MM.1S (cell line): ENCODE measurements at regions not wholly inside any gene's neighbourhood (a gene's known extent, or its start where the extent isn't known, plus 50 kb on each side); places are given as distances from the start of the nearest gene placed in this dataset.

Source experiments
- DNase-seq: peaks from one replicate; pipeline ENCODE4 v3.0.0-alpha.2; 2015
- H2AFZ ChIP-seq: fragments of 300-600 bp; sonication (generic); 2 replicates; pipeline ENCODE4 v1.6.0; 2016; ENCODE audit warnings: antibody characterized with exemption, low read length
- H3F3A ChIP-seq: fragments of 300-600 bp; sonication (generic); 2 replicates; pipeline ENCODE4 v1.6.1; 2016; ENCODE audit warnings: mild to moderate bottlenecking, antibody characterized with exemption, low read length, moderate library complexity, mixed read lengths; ENCODE audit not compliant: insufficient read depth
- H3K27ac ChIP-seq: fragments of 300-600 bp; sonication (generic); 2 replicates; pipeline ENCODE4 v1.5.1; 2016; ENCODE audit warnings: mild to moderate bottlenecking, low read length
- H3K27me3 ChIP-seq: fragments of 300-600 bp; sonication (generic); replicated peaks from 2 replicates; pipeline ENCODE4 v1.6.0; 2016; ENCODE audit warnings: low read length; ENCODE audit not compliant: insufficient read depth
- H3K36me3 ChIP-seq: fragments of 300-600 bp; sonication (generic); replicated peaks from 2 replicates; pipeline ENCODE4 v1.6.1; 2016; ENCODE audit warnings: mild to moderate bottlenecking, low read length, mixed read lengths; ENCODE audit not compliant: insufficient read depth
- H3K4me1 ChIP-seq: fragments of 300-600 bp; sonication (generic); 2 replicates; pipeline ENCODE4 v1.6.1; 2016; ENCODE audit warnings: low read length, mixed read lengths
- H3K4me2 ChIP-seq: fragments of 300-600 bp; sonication (generic); 2 replicates; pipeline ENCODE4 v1.6.0; 2016; ENCODE audit warnings: low read depth, low read length
- H3K4me3 ChIP-seq: fragments of 300-600 bp; sonication (generic); 2 replicates; pipeline ENCODE4 v1.5.1; 2016; ENCODE audit warnings: low read length, mixed read lengths
- H3K79me2 ChIP-seq: fragments of 300-600 bp; sonication (generic); 2 replicates; pipeline ENCODE4 v1.6.1; 2016; ENCODE audit warnings: mixed run types, low read length, mixed read lengths
- H3K9ac ChIP-seq: fragments of 300-600 bp; sonication (generic); 2 replicates; pipeline ENCODE4 v1.6.1; 2016; ENCODE audit warnings: low read length, mixed read lengths
- H3K9me2 ChIP-seq: fragments of 300-600 bp; sonication (generic); replicated peaks from 2 replicates; pipeline ENCODE4 v1.6.1; 2016; ENCODE audit warnings: mild to moderate bottlenecking, low read length, mixed read lengths; ENCODE audit not compliant: insufficient read depth
- H3K9me3 ChIP-seq: fragments of 300-600 bp; sonication (generic); replicated peaks from 2 replicates; pipeline ENCODE4 v1.6.1; 2016; ENCODE audit warnings: mild to moderate bottlenecking, low read length, mixed read lengths; ENCODE audit not compliant: insufficient read depth
- H4K20me1 ChIP-seq: fragments of 300-600 bp; sonication (generic); 2 replicates; pipeline ENCODE4 v1.6.1; 2016; ENCODE audit warnings: mild to moderate bottlenecking, low read length, moderate library complexity, mixed read lengths; ENCODE audit not compliant: insufficient read depth
- CTCF ChIP-seq: fragments of 300-600 bp; sonication (generic); IDR thresholded peaks from 2 replicates; pipeline ENCODE4 v1.5.1; 2016; ENCODE audit warnings: antibody characterized with exemption, low read length, mixed read lengths
- EZH2 ChIP-seq: fragments of 300-600 bp; sonication (generic); optimal IDR thresholded peaks from 2 replicates; pipeline ENCODE3; 2017; ENCODE audit warnings: low read depth, mild to moderate bottlenecking, antibody characterized with exemption, low read length, mixed read lengths
- EZH2phosphoT487 ChIP-seq: fragments of 300-600 bp; sonication (generic); IDR thresholded peaks from 2 replicates; pipeline ENCODE4 v1.6.1; 2018; ENCODE audit warnings: antibody characterized with exemption, low read length

- no peak overlapping the region for H3K4me3 ChIP-seq
- H3K27me3 ChIP-seq: no peaks in the 10 kb centered on the region
- no peaks in the 10 kb centered on the region for H3K9me3 ChIP-seq
- H3K4me1 ChIP-seq: peaks cover 12% of the 10 kb centered on the region
- no peak overlapping the region for H3K27ac ChIP-seq
- DNase-seq: no peak
- no peaks in the 10 kb centered on the region for H3K36me3 ChIP-seq
- no peak for TF ChIP-seq CTCF
- no peak for TF ChIP-seq EZH2
- TF ChIP-seq EZH2phosphoT487: no peak
- no peaks in the 10 kb centered on the region for H3K9me2 ChIP-seq
- no peaks in the 10 kb centered on the region for H3F3A ChIP-seq
- H3K9ac ChIP-seq: no peak overlapping the region
- no peak overlapping the region for H3K4me2 ChIP-seq
- no peaks in the 10 kb centered on the region for H4K20me1 ChIP-seq
- no peak overlapping the region for H2AFZ ChIP-seq
- H3K79me2 ChIP-seq: no peaks in the 10 kb centered on the region
Observed at GRCh38 chr1:14100444-14100843, 400.5 kb downstream of the PRDM2 start.

- H3K4me1 ChIP-seq: peaks cover 12% of the 10 kb centered on the region
- no peaks in the 10 kb centered on the region for H3K27me3 ChIP-seq
- H3K36me3 ChIP-seq: no peaks in the 10 kb centered on the region
- no peak overlapping the region for H3K4me2 ChIP-seq
- H3K9ac ChIP-seq: no peak overlapping the region
- H3K79me2 ChIP-seq: no peaks in the 10 kb centered on the region
- TF ChIP-seq EZH2: no peak
- no peak for TF ChIP-seq EZH2phosphoT487
- TF ChIP-seq CTCF: no peak
- H2AFZ ChIP-seq: no peak overlapping the region
- no peaks in the 10 kb centered on the region for H4K20me1 ChIP-seq
- H3K9me2 ChIP-seq: no peaks in the 10 kb centered on the region
- DNase-seq: no peak
- no peak overlapping the region for H3K27ac ChIP-seq
- no peak overlapping the region for H3K4me3 ChIP-seq
- H3F3A ChIP-seq: no peaks in the 10 kb centered on the region
- no peaks in the 10 kb centered on the region for H3K9me3 ChIP-seq
Observed at GRCh38 chr1:14100919-14101318, 400.9 kb downstream of the PRDM2 start.

GRCh38 chr1:14102180-14102579, 402.2 kb downstream of the PRDM2 start:
- no peaks in the 10 kb centered on the region for H4K20me1 ChIP-seq
- no peak overlapping the region for H3K9ac ChIP-seq
- no peak overlapping the region for H3K4me2 ChIP-seq
- no peaks in the 10 kb centered on the region for H3K36me3 ChIP-seq
- no peak overlapping the region for H3K27ac ChIP-seq
- H3K27me3 ChIP-seq: no peaks in the 10 kb centered on the region
- TF ChIP-seq EZH2: no peak
- no peak for TF ChIP-seq EZH2phosphoT487
- TF ChIP-seq CTCF: no peak
- H3K4me1 ChIP-seq: peaks cover 12% of the 10 kb centered on the region
- H3K4me3 ChIP-seq: no peak overlapping the region
- H3F3A ChIP-seq: no peaks in the 10 kb centered on the region
- no peaks in the 10 kb centered on the region for H3K9me3 ChIP-seq
- no peaks in the 10 kb centered on the region for H3K9me2 ChIP-seq
- no peaks in the 10 kb centered on the region for H3K79me2 ChIP-seq
- DNase-seq: no peak
- H2AFZ ChIP-seq: no peak overlapping the region
